Superior temporal gyrus (tissue), 1 donor: ENCODE measurements at regions not wholly inside any gene's neighbourhood (a gene's known extent, or its start where the extent isn't known, plus 50 kb on each side); places are given as distances from the start of the nearest gene placed in this dataset.
A peak's percentile ranks its signal among the peaks of the same experiment; 100 is the strongest.

ENCODE experiments used
- DNase-seq: peaks from one replicate; pipeline ENCODE4 v3.0.0-alpha.2; 2016; ENCODE audit errors: extremely low spot score

GRCh38 chr11:11789735-11790369 lies 51.9 kb upstream of the USP47 start:
- peak; percentile 44 for DNase-seq

GRCh38 chr11:11788063-11788710 lies 53.6 kb upstream of the USP47 start:
- DNase-seq = no peak

DNA sequence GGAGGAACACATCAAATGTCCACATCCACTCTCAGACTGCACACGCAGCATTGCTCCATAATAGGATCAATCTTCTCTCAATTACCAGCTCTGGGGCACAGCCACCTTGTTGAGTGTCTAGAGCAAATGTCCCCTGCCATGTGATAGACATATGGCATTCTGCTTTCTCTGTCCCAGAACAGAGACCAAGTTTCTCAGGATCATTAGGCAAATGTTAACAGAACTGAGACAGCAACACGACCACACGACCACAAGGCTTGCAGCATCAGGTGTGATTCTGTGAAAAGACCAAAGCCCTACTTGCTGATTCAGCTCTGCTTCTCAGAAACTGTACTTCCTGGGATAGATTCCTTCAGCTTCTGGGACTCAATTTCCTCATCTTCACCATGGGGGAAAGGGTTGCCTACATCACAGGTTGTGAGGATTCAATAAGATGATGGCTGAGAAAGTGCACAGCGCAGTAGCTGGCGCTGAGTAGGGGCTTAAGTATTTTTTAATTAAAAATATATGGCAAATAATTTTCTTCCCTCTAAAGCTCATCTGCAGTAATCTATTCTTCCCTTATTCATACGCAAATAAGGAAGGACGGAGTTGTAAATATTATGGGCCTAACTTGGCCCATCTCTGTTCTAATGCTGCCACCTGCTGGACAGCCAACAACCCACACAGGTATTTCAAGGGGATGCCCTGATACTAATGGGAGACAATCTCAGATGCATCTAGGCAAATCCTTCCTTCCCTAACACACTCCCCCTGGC lies 54.3 kb upstream of the USP47 start:
- peak; percentile 96 for DNase-seq

- DNase-seq = peak; percentile 65
These were observed 55.0 kb upstream of the USP47 start for GRCh38 chr11:11786771-11787170.

GRCh38 chr11:11786234-11786633 lies 55.5 kb upstream of the USP47 start:
- no peak for DNase-seq

GRCh38 chr11:11782532-11783110 lies 59.2 kb upstream of the USP47 start:
- no peak for DNase-seq

- no peak for DNase-seq
These were observed 60.9 kb upstream of the USP47 start for GRCh38 chr11:11780858-11781257.

DNA sequence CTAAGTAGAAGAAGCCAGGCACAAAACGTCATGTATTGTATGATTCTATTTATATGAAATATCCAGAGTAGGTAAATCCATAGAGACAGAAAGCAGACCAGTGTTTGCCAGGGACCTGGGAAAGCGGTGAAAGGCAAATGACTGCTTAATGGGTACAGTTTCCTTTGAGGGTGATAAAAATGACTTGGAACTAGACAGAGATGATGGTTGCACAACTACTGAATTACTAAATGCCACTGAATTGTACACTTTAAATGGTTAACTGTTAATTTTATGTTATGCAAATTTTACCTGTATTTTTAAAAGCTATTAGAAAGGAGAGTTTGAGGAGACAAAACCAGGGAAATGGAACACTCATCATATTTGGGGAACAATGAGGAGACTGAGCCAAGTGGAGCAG lies 61.8 kb upstream of the USP47 start:
- DNase-seq = no peak

DNA sequence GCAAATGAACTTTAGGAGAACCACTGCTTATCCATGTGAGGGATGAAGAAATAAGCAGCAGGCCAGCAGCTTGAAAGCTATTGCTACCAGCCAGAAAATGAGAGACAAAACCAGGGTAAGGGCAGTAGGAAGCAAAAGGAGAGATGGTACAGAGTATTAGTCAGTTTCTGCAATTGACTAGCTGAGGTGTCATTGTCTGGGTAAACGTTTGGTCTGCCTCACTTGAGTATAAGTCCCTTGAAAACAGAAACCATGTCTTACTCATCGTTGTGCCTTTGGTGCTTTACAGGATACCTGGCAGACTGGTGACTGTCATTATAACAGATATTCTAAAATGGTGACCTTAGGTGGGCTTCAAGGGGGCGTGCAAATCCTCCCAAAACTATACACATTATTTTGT lies 63.9 kb upstream of the USP47 start:
- no peak for DNase-seq

GRCh38 chr11:11776714-11777113 lies 65.1 kb upstream of the USP47 start:
- DNase-seq = no peak

GRCh38 chr11:11774928-11775327 lies 66.8 kb upstream of the USP47 start:
- DNase-seq = no peak

DNA sequence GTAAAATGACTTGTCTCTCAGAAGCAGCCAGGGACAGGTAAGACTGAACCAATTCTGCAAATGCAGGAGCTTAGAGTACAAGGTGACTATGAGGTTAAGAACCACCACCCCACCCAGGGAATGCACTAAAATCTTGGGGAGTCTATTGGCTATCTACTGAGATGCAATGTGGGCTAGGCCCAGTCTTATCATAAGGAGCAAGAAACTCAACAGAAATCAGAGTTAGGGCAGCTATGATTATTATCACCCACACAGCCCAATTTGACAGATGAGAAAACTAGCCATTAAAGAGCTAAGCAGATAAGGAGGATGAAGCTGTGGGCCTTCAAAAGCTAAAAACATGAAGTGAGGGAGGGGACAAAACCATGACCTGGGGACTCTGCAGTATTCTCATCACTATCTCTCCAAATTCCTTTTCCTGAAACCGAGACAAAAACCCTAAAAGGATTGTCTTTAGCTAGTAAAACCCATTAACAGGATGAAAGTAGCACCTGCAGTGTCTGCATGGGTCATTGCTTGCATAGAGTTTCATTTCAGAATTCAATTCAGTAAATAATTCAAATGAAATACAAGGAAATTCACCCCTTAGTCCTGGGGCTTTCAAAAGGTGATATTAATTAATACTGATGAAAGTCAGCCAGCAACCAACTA lies 68.8 kb upstream of the USP47 start:
- no peak for DNase-seq

- no peak for DNase-seq
These were observed 70.8 kb upstream of the USP47 start for GRCh38 chr11:11770921-11771486.

DNA sequence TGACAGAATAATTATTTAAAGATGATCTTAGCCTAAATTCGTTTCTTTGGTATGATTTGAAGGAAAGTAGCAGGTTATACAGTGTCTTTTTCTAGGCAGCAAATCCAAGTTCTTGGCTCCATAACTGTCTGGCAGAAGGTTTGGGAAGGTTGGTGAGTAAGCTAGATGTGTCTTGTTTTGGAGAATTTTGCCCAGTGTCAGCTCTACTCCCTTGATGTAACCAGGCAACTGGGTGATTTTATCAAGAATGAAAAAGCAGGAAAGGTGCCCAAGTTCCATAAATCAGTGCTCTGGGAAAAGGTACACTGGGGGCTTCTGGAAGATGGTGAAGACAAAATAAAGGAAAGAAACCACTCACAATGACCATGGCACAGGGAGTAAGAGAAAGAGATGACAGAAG lies 71.5 kb upstream of the USP47 start:
- DNase-seq = peak; percentile 42

DNA sequence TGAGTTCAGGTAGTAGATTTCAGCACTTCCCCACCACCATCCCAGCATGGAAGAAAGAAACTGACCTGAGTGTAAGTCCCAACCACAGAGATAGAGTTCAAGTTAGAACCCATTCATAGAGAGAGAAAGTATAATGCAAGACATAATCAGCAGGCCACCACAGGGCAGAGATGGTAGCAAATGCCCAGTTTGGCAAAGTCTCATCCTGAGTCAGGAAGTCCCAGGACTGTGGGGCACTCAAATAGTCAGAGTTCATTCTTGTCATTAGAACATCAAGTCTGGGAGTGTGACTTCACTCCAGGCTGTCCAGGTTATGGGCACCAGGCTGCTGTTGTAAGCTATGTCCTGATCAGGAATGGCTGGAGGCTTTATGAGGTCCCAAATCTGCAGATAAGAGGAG lies 72.0 kb upstream of the USP47 start:
- DNase-seq = no peak

DNA sequence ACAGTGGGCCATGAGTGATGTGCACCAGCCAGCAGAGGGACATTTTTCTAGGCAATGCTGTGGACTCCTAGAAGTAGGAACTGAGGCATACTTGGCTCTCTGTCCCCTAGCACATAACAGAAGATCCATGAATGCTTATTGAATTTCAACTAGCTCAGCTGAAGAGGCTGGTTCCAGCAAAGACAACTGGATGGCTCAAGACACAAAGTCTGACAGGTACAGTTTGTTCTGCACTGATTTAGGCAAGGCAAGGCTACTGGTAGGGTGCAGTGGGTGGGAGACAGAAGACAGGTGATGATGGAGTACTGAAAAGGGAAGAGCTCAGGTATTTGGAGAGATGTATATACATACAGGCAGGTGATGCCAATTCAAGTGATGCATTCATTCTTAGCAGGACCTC lies 72.4 kb upstream of the USP47 start:
- DNase-seq = no peak

GRCh38 chr11:11764423-11764803 lies 77.4 kb upstream of the USP47 start:
- DNase-seq = no peak

GRCh38 chr11:11763796-11764422 lies 77.9 kb upstream of the USP47 start:
- no peak for DNase-seq

GRCh38 chr11:11760838-11761237 lies 80.9 kb upstream of the USP47 start:
- no peak for DNase-seq

GRCh38 chr11:11758603-11759196 lies 83.1 kb upstream of the USP47 start:
- DNase-seq = no peak

GRCh38 chr11:11757909-11758308 lies 83.9 kb upstream of the USP47 start:
- DNase-seq = no peak
